ENCODE measurements at regions not wholly inside any gene's neighbourhood (a gene's known extent, or its start where the extent isn't known, plus 50 kb on each side); places are given as distances from the start of the nearest gene placed in this dataset.
"Not testable (repeated sequence)": the region's sequence is repeated elsewhere in the genome, so short reads cannot be mapped to it uniquely, and the experiment has no call there.

DNA sequence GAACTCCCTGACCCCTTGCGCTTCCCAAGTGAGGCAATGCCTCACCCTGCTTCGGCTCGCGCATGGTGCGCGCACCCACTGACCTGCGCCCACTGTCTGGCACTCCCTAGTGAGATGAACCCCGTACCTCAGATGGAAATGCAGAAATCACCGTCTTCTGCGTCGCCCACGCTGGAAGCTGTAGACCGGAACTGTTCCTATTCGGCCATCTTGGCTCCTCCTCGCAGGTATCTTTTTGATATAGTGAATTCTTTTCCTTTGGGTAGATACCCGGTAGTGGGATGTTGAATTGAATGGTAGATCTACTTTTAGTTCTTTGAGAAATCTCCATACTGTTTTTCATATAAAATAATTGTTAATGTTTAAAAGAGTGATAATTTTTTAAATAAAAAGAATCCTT lies 57.9 kb upstream of the CENPE start:
- not testable (repeated sequence) for TF ChIP-seq ZNF217 (IDR thresholded peaks at IDR 0.05); CTCF (IDR thresholded peaks at IDR 0.05 in 2 of 3, conservative IDR thresholded peaks at IDR 0.05 in 1 of 3; ENCODE audit: control insufficient read depth in 2 of 3, extremely low read depth in 1 of 3, insufficient read depth in 1 of 3, low read depth in 3 of 3, low read length in 3 of 3); POLR2A (IDR thresholded peaks at IDR 0.05; ENCODE audit: low read depth, low read length); POLR2AphosphoS5 (IDR thresholded peaks at IDR 0.05; ENCODE audit: low read length); ZNF24 (IDR thresholded peaks at IDR 0.05); TCF7 (IDR thresholded peaks at IDR 0.05; ENCODE audit: borderline replicate concordance)
- TF ChIP-seq, protein P1, sequence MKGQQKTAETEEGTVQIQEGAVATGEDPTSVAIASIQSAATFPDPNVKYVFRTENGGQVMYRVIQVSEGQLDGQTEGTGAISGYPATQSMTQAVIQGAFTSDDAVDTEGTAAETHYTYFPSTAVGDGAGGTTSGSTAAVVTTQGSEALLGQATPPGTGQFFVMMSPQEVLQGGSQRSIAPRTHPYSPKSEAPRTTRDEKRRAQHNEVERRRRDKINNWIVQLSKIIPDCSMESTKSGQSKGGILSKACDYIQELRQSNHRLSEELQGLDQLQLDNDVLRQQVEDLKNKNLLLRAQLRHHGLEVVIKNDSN (IDR thresholded peaks at IDR 0.05; ENCODE audit: borderline replicate concordance, extremely low read length, insufficient read depth, low read depth, low read length), result not testable (repeated sequence)

All from GM12878 (cell line).